DOHH2 (cell line): ENCODE measurements at regions not wholly inside any gene's neighbourhood (a gene's known extent, or its start where the extent isn't known, plus 50 kb on each side); places are given as distances from the start of the nearest gene placed in this dataset.

Source experiments
- EZH2phosphoT487 ChIP-seq: fragments of 200-600 bp; sonication (generic); IDR thresholded peaks from 2 replicates; pipeline ENCODE4 v1.6.1; 2017; ENCODE audit warnings: borderline replicate concordance, mild to moderate bottlenecking, antibody characterized with exemption, low read length, moderate library complexity, mixed read lengths
- TF ChIP-seq, protein P1 (sequence below): fragments of 200-600 bp; sonication (generic); IDR thresholded peaks from one replicate; pipeline ENCODE4 v1.5.1; 2014; ENCODE audit warnings: antibody characterized with exemption, mild to moderate bottlenecking, low read depth, low read length; ENCODE audit not compliant: poor library complexity, severe bottlenecking

DNA sequence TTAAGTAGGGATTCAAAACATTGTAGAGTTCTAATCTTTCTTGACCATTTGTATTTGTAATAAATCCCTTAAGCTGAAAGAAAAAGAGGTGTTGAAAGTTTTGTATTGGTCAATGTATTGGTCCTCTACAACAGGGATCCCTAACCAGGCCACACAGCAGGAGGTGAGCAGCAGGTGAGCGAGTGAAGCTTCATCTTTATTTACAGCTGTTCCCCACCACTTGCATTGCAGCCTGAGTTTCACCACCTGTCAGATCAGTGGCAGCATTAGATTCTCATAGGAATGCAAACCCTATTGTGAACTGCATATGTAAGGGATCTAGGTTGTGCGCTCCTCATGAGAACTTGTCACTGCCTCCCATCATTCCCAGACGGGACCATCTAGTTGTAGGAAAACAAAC, 715.7 kb upstream of the NXPH2 start:
- TF ChIP-seq, protein P1, sequence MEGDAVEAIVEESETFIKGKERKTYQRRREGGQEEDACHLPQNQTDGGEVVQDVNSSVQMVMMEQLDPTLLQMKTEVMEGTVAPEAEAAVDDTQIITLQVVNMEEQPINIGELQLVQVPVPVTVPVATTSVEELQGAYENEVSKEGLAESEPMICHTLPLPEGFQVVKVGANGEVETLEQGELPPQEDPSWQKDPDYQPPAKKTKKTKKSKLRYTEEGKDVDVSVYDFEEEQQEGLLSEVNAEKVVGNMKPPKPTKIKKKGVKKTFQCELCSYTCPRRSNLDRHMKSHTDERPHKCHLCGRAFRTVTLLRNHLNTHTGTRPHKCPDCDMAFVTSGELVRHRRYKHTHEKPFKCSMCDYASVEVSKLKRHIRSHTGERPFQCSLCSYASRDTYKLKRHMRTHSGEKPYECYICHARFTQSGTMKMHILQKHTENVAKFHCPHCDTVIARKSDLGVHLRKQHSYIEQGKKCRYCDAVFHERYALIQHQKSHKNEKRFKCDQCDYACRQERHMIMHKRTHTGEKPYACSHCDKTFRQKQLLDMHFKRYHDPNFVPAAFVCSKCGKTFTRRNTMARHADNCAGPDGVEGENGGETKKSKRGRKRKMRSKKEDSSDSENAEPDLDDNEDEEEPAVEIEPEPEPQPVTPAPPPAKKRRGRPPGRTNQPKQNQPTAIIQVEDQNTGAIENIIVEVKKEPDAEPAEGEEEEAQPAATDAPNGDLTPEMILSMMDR: no peak
- no peak for TF ChIP-seq EZH2phosphoT487
